ACHN (cell line): ENCODE measurements at regions not wholly inside any gene's neighbourhood (a gene's known extent, or its start where the extent isn't known, plus 50 kb on each side); places are given as distances from the start of the nearest gene placed in this dataset.
A peak's percentile ranks its signal among the peaks of the same experiment; 100 is the strongest.

Experiments
- DNase-seq: peaks from one replicate; pipeline ENCODE4 v3.0.0-alpha.2; 2015
- in situ Hi-C: cut with HindIII; loops from 2 replicates; pipeline ENCODE4 v1.10.0; 2017; ENCODE audit warnings: low sequenced_read_pairs, low pct_ligation_motif_present, low pct_unique_long_range_greater_than_20kb

- DNase-seq, result no peak
- in situ Hi-C loops, result no loop called here
Measured at GRCh38 chr10:36675458-36675880, 449.9 kb upstream of the ANKRD30A start.

GRCh38 chr10:36671607-36672006 lies 453.8 kb upstream of the ANKRD30A start:
- in situ Hi-C loops, result no loop called here
- DNase-seq, result no peak

GRCh38 chr10:36670621-36671402 lies 454.6 kb upstream of the ANKRD30A start:
- in situ Hi-C loops, result no loop called here
- DNase-seq, result no peak

- in situ Hi-C loops, result no loop called here
Measured at GRCh38 chr10:36669615-36670352, 455.6 kb upstream of the ANKRD30A start.

GRCh38 chr10:36666451-36666850 lies 458.9 kb upstream of the ANKRD30A start:
- no peak for DNase-seq
- in situ Hi-C loops, result no loop called here

More at GRCh38 chr10:36669615-36670352, 455.6 kb upstream of the ANKRD30A start:
- no peak for DNase-seq

- in situ Hi-C loops, result no loop called here
- DNase-seq, result no peak
Measured at GRCh38 chr10:36662571-36662970, 462.8 kb upstream of the ANKRD30A start.

GRCh38 chr10:36650274-36650673 lies 475.1 kb upstream of the ANKRD30A start:
- in situ Hi-C loops, result no loop called here

GRCh38 chr10:36647540-36647939 lies 477.9 kb upstream of the ANKRD30A start:
- in situ Hi-C loops, result no loop called here
- no peak for DNase-seq

More at GRCh38 chr10:36650274-36650673, 475.1 kb upstream of the ANKRD30A start:
- DNase-seq, result no peak

GRCh38 chr10:36640626-36641025 lies 484.8 kb upstream of the ANKRD30A start:
- DNase-seq, result no peak
- in situ Hi-C loops, result no loop called here

GRCh38 chr10:36638462-36639155 lies 486.8 kb upstream of the ANKRD30A start:
- DNase-seq, result no peak
- in situ Hi-C loops, result no loop called here

- in situ Hi-C loops, result no loop called here
- DNase-seq, result no peak
Measured at GRCh38 chr10:36636879-36637278, 488.5 kb upstream of the ANKRD30A start.

GRCh38 chr10:36636285-36636839 lies 489.0 kb upstream of the ANKRD30A start:
- in situ Hi-C loops, result no loop called here
- DNase-seq, result no peak

GRCh38 chr10:36634916-36635315 lies 490.5 kb upstream of the ANKRD30A start:
- in situ Hi-C loops, result no loop called here
- DNase-seq, result no peak

- in situ Hi-C loops, result no loop called here
- no peak for DNase-seq
Measured at GRCh38 chr10:36630267-36630666, 495.1 kb upstream of the ANKRD30A start.

- in situ Hi-C loops, result no loop called here
- DNase-seq, result no peak
Measured at GRCh38 chr10:36629476-36629875, 495.9 kb upstream of the ANKRD30A start.

GRCh38 chr10:36624551-36625100 lies 500.8 kb upstream of the ANKRD30A start:
- in situ Hi-C loops, result no loop called here

GRCh38 chr10:36621346-36621745 lies 504.1 kb upstream of the ANKRD30A start:
- in situ Hi-C loops, result no loop called here
- DNase-seq, result no peak

More at GRCh38 chr10:36624551-36625100, 500.8 kb upstream of the ANKRD30A start:
- DNase-seq, result peak; percentile 16

- in situ Hi-C loops, result no loop called here
- no peak for DNase-seq
Measured at GRCh38 chr10:36612436-36612835, 513.0 kb upstream of the ANKRD30A start.

GRCh38 chr10:36608866-36609265 lies 516.5 kb upstream of the ANKRD30A start:
- DNase-seq, result no peak
- in situ Hi-C loops, result no loop called here
